ENCODE measurements at regions not wholly inside any gene's neighbourhood (a gene's known extent, or its start where the extent isn't known, plus 50 kb on each side); places are given as distances from the start of the nearest gene placed in this dataset.

- TF ChIP-seq CTCF (conservative IDR thresholded peaks at IDR 0.05 in 1 of 2, IDR thresholded peaks at IDR 0.05 in 1 of 2; ENCODE audit: low read depth in 1 of 2, low read length in 2 of 2) (no peak), EZH2 (IDR thresholded peaks at IDR 0.05; ENCODE audit: low read length, missing control alignments) (no peak)
Observed at GRCh38 chr13:67620665-67621064, 390.5 kb upstream of the PCDH9 start.

All from fibroblast of lung (primary cell).